ENCODE measurements at regions not wholly inside any gene's neighbourhood (a gene's known extent, or its start where the extent isn't known, plus 50 kb on each side); places are given as distances from the start of the nearest gene placed in this dataset.

DNA sequence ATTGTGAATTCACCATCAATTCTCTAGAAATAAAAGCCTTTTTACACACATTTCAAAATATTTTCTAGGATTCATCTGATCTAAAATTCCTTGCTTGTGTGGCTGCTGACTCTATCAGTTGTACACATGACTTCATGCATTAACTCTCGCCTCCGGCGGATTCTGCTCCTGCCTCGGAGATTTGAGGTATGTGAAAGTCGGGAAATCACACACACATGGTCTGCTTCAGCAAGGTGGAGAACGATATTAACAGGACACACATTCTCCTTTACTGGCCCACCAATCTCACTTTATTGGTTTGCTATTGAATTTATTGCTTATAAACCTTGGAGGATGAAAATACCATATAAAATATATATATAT lies 855.7 kb downstream of the SLITRK5 start:
- Mint-ChIP-seq H3K27me3 (no peaks in the 10 kb centered on the region), H3K4me3 (no peak overlapping the region), H3K36me3 (ENCODE audit: low read depth) (no peaks in the 10 kb centered on the region), H3K9me3 (peaks cover 7% of the 10 kb centered on the region), H3K27ac (no peak overlapping the region), H3K4me1 (no peaks in the 10 kb centered on the region)
- CTCF ChIA-PET, result no interaction called here
- ATAC-seq (ENCODE audit: low read depth), result no peak
- DNase-seq, result no peak
- TF ChIP-seq, protein P1, sequence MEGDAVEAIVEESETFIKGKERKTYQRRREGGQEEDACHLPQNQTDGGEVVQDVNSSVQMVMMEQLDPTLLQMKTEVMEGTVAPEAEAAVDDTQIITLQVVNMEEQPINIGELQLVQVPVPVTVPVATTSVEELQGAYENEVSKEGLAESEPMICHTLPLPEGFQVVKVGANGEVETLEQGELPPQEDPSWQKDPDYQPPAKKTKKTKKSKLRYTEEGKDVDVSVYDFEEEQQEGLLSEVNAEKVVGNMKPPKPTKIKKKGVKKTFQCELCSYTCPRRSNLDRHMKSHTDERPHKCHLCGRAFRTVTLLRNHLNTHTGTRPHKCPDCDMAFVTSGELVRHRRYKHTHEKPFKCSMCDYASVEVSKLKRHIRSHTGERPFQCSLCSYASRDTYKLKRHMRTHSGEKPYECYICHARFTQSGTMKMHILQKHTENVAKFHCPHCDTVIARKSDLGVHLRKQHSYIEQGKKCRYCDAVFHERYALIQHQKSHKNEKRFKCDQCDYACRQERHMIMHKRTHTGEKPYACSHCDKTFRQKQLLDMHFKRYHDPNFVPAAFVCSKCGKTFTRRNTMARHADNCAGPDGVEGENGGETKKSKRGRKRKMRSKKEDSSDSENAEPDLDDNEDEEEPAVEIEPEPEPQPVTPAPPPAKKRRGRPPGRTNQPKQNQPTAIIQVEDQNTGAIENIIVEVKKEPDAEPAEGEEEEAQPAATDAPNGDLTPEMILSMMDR (IDR thresholded peaks at IDR 0.05), result no peak
- intact Hi-C loops (cut with micrococcal nuclease), result no loop called here
- POLR2A ChIA-PET, result no interaction called here

DNA sequence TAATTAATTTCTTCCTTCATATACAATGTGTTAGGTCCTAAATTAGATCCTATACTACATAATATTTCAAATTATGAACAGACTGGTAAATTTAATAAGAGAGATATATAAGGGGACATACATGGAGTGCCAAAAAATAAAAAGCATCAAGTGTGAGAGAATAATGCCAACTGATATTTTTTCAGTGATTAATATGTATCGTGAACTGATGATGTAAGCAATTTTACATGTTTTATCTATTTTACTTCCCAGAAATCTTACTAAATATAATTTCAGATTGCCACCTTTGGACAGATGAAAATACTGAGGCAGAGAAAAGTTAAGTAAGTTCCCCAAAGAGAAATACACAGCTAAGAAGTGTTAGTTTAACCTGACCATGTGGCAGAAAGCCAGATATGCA lies 870.8 kb downstream of the SLITRK5 start:
- TF ChIP-seq, protein P1 (IDR thresholded peaks at IDR 0.05), result no peak
- POLR2A ChIA-PET, result no interaction called here
- H3K4me3 Mint-ChIP-seq, result no peak overlapping the region
- ATAC-seq (ENCODE audit: low read depth), result no peak
- no peak overlapping the region for H3K27ac Mint-ChIP-seq
- H3K4me1 Mint-ChIP-seq, result no peaks in the 10 kb centered on the region
- H3K36me3 Mint-ChIP-seq (ENCODE audit: low read depth), result no peaks in the 10 kb centered on the region
- no peak for DNase-seq
- H3K9me3 Mint-ChIP-seq, result no peaks in the 10 kb centered on the region
- CTCF ChIA-PET, result no interaction called here
- no peaks in the 10 kb centered on the region for H3K27me3 Mint-ChIP-seq
- intact Hi-C loops (cut with micrococcal nuclease), result no loop called here

DNA sequence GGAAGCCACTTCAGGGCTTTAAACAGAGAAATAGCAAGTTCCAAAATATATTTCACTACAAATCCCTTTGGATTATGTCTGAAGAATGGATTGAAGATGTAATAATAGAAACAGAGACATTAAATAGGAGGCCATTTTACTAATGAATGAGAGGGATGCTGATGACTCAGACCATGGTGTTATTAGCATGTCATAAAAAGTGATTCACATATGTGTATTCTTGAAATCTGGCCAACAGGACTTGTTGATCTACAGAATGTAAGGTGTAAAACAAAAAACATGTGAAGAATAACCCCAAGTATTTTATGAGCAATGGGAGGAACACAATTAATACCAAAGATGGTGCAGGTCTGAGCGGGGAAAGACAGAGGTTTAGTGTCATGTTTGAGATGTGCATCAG lies 873.7 kb downstream of the SLITRK5 start:
- Mint-ChIP-seq H3K4me3 (no peak overlapping the region), H3K27me3 (no peaks in the 10 kb centered on the region), H3K36me3 (ENCODE audit: low read depth) (no peaks in the 10 kb centered on the region), H3K4me1 (no peaks in the 10 kb centered on the region), H3K9me3 (no peaks in the 10 kb centered on the region), H3K27ac (no peak overlapping the region)
- DNase-seq (no peak), ATAC-seq (ENCODE audit: low read depth) (no peak)
- POLR2A ChIA-PET, result no interaction called here
- CTCF ChIA-PET, result no interaction called here
- intact Hi-C loops (cut with micrococcal nuclease), result no loop called here
- TF ChIP-seq, protein P1 (IDR thresholded peaks at IDR 0.05), result no peak

DNA sequence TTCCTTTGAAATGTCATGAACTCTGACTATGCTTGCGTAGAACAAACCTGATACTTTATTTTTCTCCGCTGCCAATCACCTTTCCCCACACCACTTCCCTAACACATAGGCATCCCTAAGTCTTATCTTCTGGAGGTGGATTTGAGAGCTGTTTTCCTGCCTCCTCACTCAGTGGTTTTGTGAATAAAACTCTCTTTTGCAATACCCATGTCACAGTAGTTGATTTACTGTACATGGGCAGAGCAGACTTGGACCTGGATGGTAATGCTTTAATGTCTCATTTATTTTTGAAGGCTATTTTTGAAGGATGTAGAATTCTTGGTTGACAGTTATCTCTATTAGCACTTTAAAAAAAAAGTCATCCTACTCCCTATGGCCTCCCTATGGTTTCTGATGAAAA lies 881.8 kb downstream of the SLITRK5 start:
- ChIA-PET POLR2A (no interaction called here), CTCF (no interaction called here)
- H3K9me3 Mint-ChIP-seq, result peaks cover 3% of the 10 kb centered on the region
- no peak overlapping the region for H3K27ac Mint-ChIP-seq
- no peaks in the 10 kb centered on the region for H3K4me1 Mint-ChIP-seq
- no peaks in the 10 kb centered on the region for H3K27me3 Mint-ChIP-seq
- H3K4me3 Mint-ChIP-seq, result no peak overlapping the region
- intact Hi-C loops (cut with micrococcal nuclease), result no loop called here
- no peak for DNase-seq
- H3K36me3 Mint-ChIP-seq (ENCODE audit: low read depth), result no peaks in the 10 kb centered on the region
- no peak for ATAC-seq (ENCODE audit: low read depth)
- TF ChIP-seq, protein P1 (IDR thresholded peaks at IDR 0.05), result no peak

DNA sequence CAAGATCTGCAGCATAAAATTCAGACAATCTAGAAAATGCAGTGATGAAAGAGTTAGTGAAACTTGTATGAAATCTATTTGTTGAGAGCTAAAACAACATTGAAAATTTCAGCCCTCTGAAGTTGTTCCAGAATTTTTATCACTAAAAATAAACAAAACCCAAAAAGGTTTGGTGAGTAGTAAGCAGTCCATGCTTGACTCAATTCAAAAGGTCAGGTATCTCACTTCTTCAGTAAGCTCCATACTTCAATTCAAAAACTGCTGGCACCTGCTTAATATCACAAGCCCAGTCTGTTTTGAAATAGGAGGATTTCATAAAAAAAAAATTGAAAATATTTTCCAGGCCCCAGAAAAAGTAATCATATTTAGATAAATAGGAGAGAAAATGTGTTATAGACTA lies 894.4 kb downstream of the SLITRK5 start:
- POLR2A ChIA-PET, result no interaction called here
- DNase-seq (no peak), ATAC-seq (ENCODE audit: low read depth) (no peak)
- Mint-ChIP-seq H3K9me3 (peaks cover 2% of the 10 kb centered on the region), H3K4me1 (no peaks in the 10 kb centered on the region), H3K36me3 (ENCODE audit: low read depth) (no peaks in the 10 kb centered on the region), H3K4me3 (no peak overlapping the region), H3K27ac (no peak overlapping the region), H3K27me3 (no peaks in the 10 kb centered on the region)
- intact Hi-C loops (cut with micrococcal nuclease), result no loop called here
- TF ChIP-seq, protein P1 (IDR thresholded peaks at IDR 0.05), result no peak
- CTCF ChIA-PET, result no interaction called here
